GM19372 (cell line): ENCODE measurements at regions not wholly inside any gene's neighbourhood (a gene's known extent, or its start where the extent isn't known, plus 50 kb on each side); places are given as distances from the start of the nearest gene placed in this dataset.

Experiments used
- ATAC-seq: cut with Tn5 transposase; IDR thresholded peaks from one replicate; pipeline ENCODE4 v1.9.1; 2021; ENCODE audit warnings: mild to moderate bottlenecking, low read depth, moderate library complexity; ENCODE audit not compliant: unreplicated experiment

DNA sequence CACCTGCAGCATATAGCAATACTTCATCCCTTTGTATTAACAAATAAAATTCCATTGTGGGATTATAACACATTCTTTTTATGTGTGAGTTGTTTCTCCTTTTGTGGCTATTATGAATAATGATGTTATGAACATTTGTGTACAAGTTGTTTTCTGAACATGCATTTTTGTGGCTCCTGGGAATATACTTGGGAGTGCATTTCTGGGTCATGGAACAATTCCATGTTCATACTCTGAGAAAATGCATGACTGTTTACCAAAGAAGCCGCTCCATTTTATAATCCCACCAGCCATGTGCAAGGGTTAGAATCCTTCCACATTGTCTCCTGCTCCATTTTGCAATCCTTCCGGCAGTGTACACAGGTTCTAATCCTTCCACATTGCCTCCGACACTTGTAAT, 713.8 kb downstream of the TBC1D22A start:
- no peak for ATAC-seq

GRCh38 chr22:47474895-47475294, 712.4 kb downstream of the TBC1D22A start:
- ATAC-seq: no peak

DNA sequence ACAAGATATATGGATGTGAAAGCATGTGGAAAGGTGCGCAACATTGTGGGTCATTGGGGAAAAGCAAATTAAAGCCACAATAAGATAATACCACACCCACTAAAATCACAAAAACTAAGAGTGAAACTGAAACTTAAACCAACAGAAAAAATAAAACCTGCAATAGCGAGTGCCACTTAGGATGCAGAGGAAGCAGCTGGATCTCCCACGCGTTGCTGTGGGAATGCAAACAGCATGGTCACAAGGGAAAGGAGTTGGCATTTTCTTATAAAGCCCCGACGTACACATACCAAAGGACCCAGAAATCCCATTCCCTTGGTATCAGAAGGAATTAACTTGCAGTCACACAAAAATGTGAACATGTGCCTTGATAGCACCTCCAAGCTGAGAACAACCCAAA, 712.0 kb downstream of the TBC1D22A start:
- no peak for ATAC-seq

DNA sequence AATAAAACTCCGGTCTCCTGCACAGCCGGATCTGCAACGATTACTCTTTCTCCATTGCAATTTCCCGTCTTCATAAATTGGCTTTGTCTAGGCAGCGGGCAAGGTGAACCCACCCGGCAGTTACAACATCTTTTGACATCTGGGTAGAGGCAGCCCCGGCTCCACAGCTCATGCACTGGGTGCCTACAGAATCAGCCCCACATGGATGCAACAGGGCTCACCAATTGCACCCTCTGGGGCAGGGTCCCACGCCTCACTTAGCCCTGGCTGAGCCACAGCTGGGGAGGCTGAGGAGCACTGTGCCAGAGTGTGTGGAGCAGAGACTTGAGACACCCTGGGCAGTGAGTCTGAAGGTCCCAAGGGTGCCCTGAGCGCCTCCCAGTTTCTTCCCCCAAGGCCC, 710.2 kb downstream of the TBC1D22A start:
- ATAC-seq: no peak

- no peak for ATAC-seq
Measured at GRCh38 chr22:47471406-47471805, 709.0 kb downstream of the TBC1D22A start.

- ATAC-seq: no peak
Measured at GRCh38 chr22:47465809-47466208, 703.4 kb downstream of the TBC1D22A start.

GRCh38 chr22:47465222-47465621, 702.8 kb downstream of the TBC1D22A start:
- ATAC-seq: no peak

DNA sequence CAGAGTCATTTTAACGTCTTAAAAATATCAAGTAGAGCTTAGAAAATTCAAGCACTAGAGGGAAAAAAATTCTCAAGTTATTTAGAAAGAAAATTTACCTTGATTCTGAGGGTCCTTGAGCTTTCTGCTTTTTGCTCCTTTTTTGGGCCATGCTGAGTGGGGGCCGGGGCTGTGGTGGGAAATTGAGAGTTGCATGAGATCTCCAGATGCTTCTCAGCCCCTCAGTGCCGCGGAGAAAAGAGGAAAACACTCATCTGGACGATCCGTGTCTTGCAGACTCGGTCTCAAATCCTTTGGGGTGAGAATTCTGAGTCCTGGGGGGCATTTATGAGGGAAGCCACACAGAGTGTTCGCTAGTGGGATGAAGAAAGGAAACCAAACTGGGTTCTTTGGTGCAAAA, 700.8 kb downstream of the TBC1D22A start:
- ATAC-seq: no peak

DNA sequence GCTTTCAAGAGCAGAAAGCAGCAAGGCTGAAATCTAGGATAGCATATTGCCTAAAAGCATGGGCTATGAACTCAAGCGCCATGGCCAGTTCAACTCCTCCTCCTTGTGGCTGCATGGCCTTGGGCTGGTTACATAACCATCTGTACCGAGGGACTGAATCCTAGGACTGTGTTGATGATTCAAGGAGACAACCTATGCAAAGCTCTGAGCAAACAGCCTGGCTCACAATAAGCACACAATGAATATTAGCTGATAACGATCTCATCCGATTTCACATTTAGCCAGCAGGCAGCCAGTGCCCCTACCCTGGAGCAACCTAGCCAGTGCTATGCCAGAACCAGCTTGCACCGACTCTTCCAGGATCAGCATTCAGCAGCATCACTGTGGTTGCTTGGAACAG, 698.4 kb downstream of the TBC1D22A start:
- no peak for ATAC-seq

DNA sequence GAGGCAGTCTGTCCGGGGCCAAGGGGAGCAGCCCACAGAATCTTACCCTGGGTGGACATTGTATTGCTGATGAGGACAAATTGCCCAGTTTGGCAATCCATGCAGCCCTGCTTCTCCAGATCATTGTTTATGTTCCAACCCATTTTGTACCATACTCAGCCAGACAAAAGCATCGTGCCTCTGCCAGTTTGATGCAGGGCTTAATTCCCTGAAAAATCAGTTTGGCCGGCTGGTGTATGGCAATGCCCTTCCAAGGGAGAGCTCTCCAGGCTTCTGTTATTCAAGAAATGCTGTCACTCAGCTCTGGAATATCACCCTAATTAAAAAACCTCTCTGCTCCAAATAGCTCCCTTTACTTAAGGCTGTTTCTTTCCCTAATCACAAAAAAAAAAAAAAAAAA, 697.7 kb downstream of the TBC1D22A start:
- ATAC-seq: no peak

DNA sequence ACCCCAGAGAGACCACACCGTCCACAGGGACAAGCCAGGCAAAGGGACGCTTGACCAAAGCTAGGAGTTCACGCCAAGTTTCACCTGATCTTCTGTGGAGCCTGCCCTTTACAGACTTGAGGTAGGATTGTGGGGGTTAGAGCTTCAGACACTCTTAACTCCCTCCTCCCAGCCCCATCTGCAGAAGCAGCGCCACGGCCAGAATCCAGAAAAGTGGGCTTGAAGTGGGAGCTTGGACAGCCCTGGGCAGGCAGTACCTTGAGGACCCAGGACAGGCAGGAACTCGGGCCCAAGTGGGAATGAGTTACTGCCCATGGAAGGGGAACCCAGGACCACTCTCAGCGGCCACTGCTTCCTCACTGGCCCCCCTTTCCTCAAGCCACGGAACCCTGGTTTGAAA, 695.9 kb downstream of the TBC1D22A start:
- no peak for ATAC-seq

GRCh38 chr22:47457509-47458300, 695.3 kb downstream of the TBC1D22A start:
- no peak for ATAC-seq

GRCh38 chr22:47457021-47457420, 694.6 kb downstream of the TBC1D22A start:
- no peak for ATAC-seq

GRCh38 chr22:47456031-47456430, 693.6 kb downstream of the TBC1D22A start:
- ATAC-seq: no peak

DNA sequence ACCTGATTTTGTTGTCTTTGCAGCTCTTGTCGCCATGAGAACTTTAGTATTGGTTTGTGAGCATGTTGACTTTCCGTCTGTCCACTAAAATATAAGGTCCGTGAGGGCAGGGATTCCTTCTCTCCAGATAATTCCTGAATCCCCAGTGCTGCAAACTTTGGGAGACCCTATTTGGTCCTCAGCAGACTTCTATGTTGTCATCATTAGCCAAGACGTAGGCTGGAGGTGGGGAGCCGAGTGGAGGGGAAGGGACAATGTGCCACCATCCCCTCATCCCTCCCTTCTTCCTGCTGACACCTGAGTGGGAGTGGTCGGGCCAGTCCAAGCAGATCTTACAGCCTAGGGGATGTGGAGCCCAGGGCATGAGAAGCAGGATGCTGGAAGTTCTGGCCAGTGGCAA, 690.6 kb downstream of the TBC1D22A start:
- ATAC-seq: no peak

GRCh38 chr22:47452184-47452583, 689.7 kb downstream of the TBC1D22A start:
- no peak for ATAC-seq

- ATAC-seq: no peak
Measured at GRCh38 chr22:47450876-47451475, 688.5 kb downstream of the TBC1D22A start.

DNA sequence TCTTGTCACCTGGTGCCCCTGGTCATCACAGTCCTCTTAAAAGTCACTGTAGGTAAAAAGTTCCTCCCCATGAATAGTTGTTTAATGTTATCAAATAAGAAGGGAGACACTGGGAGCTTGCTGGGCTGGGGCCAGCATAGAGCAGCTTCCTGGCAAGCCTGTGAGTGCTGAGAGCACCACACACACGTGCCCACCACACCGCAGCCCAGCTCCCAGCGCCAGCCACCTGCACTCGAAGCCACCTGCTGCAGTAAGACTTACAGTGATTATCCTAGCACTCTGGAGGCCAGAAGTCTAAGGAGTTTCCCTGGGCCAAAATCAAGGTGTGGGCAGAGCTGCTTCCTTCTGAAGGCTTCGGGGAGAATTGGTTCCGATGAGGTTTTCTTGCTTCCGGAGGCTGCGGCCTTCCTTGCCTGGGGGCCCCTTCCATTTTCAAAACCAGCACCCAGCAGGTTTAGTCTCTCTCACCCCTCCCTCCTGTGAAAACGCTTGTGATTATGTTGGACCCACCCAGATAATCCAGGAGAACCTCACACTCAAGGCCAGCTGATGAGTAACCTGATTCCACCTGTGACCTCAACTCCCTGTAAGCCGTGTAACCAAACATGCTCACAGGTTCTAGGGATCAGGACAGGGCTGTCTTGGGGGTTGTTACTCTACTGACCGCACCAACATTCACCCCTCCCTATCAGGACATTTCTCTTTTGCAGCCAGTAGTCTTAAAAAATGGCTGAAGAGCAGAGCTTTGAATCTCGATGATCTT, 687.2 kb downstream of the TBC1D22A start:
- no peak for ATAC-seq

DNA sequence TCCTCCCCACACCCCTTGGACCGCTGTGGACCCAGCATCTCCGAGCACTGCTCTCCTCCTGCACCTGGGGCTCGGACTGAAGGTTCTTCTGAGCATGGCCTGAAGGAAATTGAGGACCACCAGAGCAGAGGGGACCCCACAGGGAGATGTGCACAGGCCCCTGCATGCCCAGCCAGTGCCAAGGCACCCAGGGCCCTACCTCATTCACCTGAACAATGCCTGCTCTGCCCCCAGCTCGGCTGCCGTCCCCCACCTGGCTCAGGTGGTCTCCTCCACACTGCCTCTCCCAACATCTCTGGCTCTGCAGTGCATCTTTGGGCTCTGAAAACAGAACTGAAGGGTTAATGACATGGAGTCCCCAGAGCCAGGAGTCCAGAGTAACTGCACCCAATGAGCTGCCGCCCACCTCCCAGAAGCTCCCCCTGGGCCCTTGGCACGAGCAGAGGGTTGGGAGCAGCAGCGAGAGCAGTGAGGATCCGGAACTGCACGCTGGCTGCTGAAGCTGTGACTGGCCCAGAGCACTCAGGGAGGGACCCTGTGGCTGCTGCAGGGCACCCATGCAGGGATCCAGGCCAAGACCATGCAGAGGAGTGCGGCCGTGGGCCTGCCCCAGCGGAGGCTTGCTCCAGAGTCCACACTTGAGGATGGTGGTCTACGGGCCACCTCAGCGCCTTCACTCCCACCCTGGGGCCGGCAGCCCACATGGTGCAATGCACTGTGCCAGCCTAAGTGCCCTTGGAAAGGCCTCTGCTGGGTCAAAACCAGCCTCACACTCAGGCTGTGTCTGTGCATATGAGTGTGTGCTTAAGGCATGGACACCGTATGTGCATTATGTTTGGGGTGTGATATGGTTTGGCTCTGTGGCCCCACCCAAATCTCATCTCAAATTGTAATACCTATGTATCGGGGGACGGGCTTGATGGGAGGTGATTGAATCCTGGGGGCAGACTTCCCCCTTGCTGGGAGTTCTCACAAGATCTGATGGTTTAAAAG, 686.1 kb downstream of the TBC1D22A start:
- no peak for ATAC-seq
